T-cell (primary cell): ENCODE measurements at regions not wholly inside any gene's neighbourhood (a gene's known extent, or its start where the extent isn't known, plus 50 kb on each side); places are given as distances from the start of the nearest gene placed in this dataset.
A peak's percentile ranks its signal among the peaks of the same experiment; 100 is the strongest.

Experiments
- ATAC-seq, 4 experiments: fragments of 200-7000 bp in 3 of 4; fragments of 150-1000 bp in 1 of 4; cut with Tn5 transposase; replicated peaks in 1 of 4; 1 replicate in 3 of 4; 2 replicates in 1 of 4; pipeline ENCODE4 v1.10.0; 2021; ENCODE audit warnings: moderate library complexity in 3 of 4, mild to moderate bottlenecking in 2 of 4, moderate number of reproducible peaks in 1 of 4
- CTCF ChIA-PET, 2 donors: fragments of 300-600 bp; sonication (Branson Sonifier 250); formaldehyde crosslinking; loops; one replicate each; lab custom pipeline; 2022; ENCODE audit warnings: antibody characterized with exemption in 2 of 2; lab: Charles Lee
- POLR2A ChIA-PET, 2 donors: fragments of 300-600 bp; sonication (Branson Sonifier 250); formaldehyde crosslinking; loops; one replicate each; lab custom pipeline; 2022; ENCODE audit warnings: antibody characterized with exemption in 2 of 2; lab: Charles Lee
- DNase-seq, 35 experiments: peaks; one replicate each; pipeline versions ENCODE4 v3.0.0 to v3.0.0-alpha.2; 2013 to 2023
- H3K27ac ChIP-seq: one replicate; pipeline ENCODE4 v1.5.1; 2013; ENCODE audit warnings: low read length
- H3K27me3 ChIP-seq, 2 experiments: replicated peaks in 1 of 2; 1 replicate in 1 of 2; 2 replicates in 1 of 2; pipeline versions ENCODE4 v1.6.1 to v1.7.0; 2013; ENCODE audit warnings: low read length in 1 of 2, mixed read lengths in 1 of 2; ENCODE audit not compliant: control insufficient read depth in 2 of 2, insufficient read depth in 2 of 2; ENCODE audit errors: extremely low read depth in 1 of 2
- H3K36me3 ChIP-seq, 2 donors: 1 replicate in 1 of 2; 2 replicates in 1 of 2; pipeline versions ENCODE4 v1.6.1 to v1.7.0; 2013; ENCODE audit warnings: low read length in 1 of 2; ENCODE audit not compliant: control insufficient read depth in 2 of 2, insufficient read depth in 1 of 2; ENCODE audit errors: extremely low read depth in 1 of 2
- H3K4me1 ChIP-seq, 2 experiments: 1 replicate in 1 of 2; 2 replicates in 1 of 2; pipeline versions ENCODE4 v1.6.1 to v1.7.0; 2013; ENCODE audit warnings: low read length in 2 of 2, mixed read lengths in 1 of 2; ENCODE audit not compliant: insufficient read depth in 2 of 2, control insufficient read depth in 1 of 2; ENCODE audit errors: extremely low read depth in 1 of 2
- H3K4me3 ChIP-seq, 2 donors: 1 replicate in 1 of 2; 2 replicates in 1 of 2; pipeline versions ENCODE4 v1.5.1 to v1.7.0; 2013; ENCODE audit warnings: mild to moderate bottlenecking in 2 of 2, low read length in 1 of 2, moderate library complexity in 1 of 2; ENCODE audit not compliant: control insufficient read depth in 1 of 2; ENCODE audit errors: extremely low read depth in 1 of 2
- H3K9me3 ChIP-seq: 2 replicates; pipeline ENCODE4 v1.7.0; 2013
- H3K27ac Mint-ChIP-seq, 2 donors: one replicate each; pipeline ENCODE4 v1.8.0; 2020 to 2021; ENCODE audit warnings: mild to moderate bottlenecking in 2 of 2, mixed read lengths in 2 of 2
- H3K27me3 Mint-ChIP-seq, 2 donors: one replicate each; pipeline ENCODE4 v1.8.0; 2021 to 2022; ENCODE audit warnings: mixed read lengths in 2 of 2
- H3K36me3 Mint-ChIP-seq: one replicate; pipeline ENCODE4 v1.8.0; 2021; ENCODE audit warnings: mixed read lengths
- H3K4me1 Mint-ChIP-seq, 3 donors: one replicate each; pipeline ENCODE4 v1.8.0; 2020 to 2022; ENCODE audit warnings: mixed read lengths in 3 of 3, mild to moderate bottlenecking in 1 of 3
- H3K4me3 Mint-ChIP-seq, 3 donors: one replicate each; pipeline ENCODE4 v1.8.0; 2020 to 2022; ENCODE audit warnings: mild to moderate bottlenecking in 3 of 3, mixed read lengths in 3 of 3, moderate library complexity in 3 of 3
- H3K9me3 Mint-ChIP-seq, 3 donors: one replicate each; pipeline ENCODE4 v1.8.0; 2020 to 2022; ENCODE audit warnings: mixed read lengths in 3 of 3
- whole genome bisulfite sequencing: methylation state at CpG from one replicate; pipeline ENCODE4 v1.1.5; 2013; ENCODE audit warnings: missing lambda C conversion rate; ENCODE audit not compliant: insufficient coverage; 5-methylcytosine and 5-hydroxymethylcytosine counted together

DNA sequence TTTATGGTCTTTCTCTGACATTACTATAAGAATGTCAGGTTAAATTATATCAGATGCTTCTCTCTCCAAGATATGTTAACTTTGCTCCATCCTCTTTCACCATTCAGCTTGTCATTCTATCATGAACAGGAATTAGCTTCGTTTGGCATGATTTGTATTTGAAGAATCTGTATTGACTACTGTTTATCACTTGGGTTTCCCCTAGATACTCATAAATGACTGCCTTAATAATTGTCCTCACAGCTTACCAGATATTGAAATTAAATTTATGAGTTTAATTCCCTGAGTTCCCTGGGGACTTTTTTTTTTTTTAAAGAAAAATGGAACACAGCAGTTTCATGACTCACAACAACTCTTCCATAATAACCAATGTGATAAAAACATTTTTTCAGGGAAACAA lies 76.2 kb upstream of the EOLA2 start:
- CTCF ChIA-PET, result no interaction called here
- H3K4me3 Mint-ChIP-seq, result no peak overlapping the region
- H3K27me3 Mint-ChIP-seq, result no peaks in the 10 kb centered on the region
- no peak for ATAC-seq
- H3K9me3 Mint-ChIP-seq, result no peaks in the 10 kb centered on the region
- H3K4me1 Mint-ChIP-seq, result no peaks in the 10 kb centered on the region
- no peaks in the 10 kb centered on the region for H3K4me1 ChIP-seq
- WGBS, result no CpG with 5 or more reads among the region's 1 CpG
- H3K27ac ChIP-seq, result no peak overlapping the region
- H3K9me3 ChIP-seq, result no peaks in the 10 kb centered on the region
- no peak for DNase-seq
- POLR2A ChIA-PET, result no interaction called here
- H3K36me3 Mint-ChIP-seq, result peaks cover 8% of the 10 kb centered on the region
- H3K27me3 ChIP-seq, result no peaks in the 10 kb centered on the region
- no peak overlapping the region for H3K4me3 ChIP-seq
- H3K36me3 ChIP-seq, result no peaks in the 10 kb centered on the region
- no peak overlapping the region for H3K27ac Mint-ChIP-seq

DNA sequence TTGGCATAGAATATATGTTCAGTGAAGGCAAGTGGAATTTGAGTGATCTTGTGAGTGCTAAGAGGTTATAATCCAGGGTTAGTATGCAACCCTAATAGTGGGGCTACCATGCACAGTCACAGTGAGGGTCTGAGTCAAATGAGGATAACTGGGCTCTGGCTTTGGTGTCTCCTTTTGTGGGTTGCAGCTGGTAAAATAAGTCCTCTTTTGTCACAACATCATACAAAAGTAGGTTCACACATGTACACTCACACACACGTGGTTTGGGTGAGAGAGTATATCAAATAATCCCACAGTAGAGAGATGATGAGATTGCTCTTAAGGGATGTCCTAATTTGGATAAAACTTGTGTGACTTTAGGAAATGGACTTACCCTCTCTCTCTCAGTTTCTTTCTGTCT lies 79.6 kb upstream of the EOLA2 start:
- no peak overlapping the region for H3K27ac ChIP-seq
- H3K4me1 ChIP-seq, result no peaks in the 10 kb centered on the region
- no CpG with 5 or more reads among the region's 1 CpG for WGBS
- no peak overlapping the region for H3K4me3 Mint-ChIP-seq
- ChIA-PET CTCF (no interaction called here), POLR2A (no interaction called here)
- H3K36me3 Mint-ChIP-seq, result peaks cover 8% of the 10 kb centered on the region
- H3K9me3 ChIP-seq, result no peaks in the 10 kb centered on the region
- H3K27ac Mint-ChIP-seq, result no peak overlapping the region
- H3K27me3 Mint-ChIP-seq, result no peaks in the 10 kb centered on the region
- H3K4me3 ChIP-seq, result no peak overlapping the region
- no peak for DNase-seq
- no peak for ATAC-seq
- no peaks in the 10 kb centered on the region for H3K9me3 Mint-ChIP-seq
- no peaks in the 10 kb centered on the region for H3K27me3 ChIP-seq
- H3K4me1 Mint-ChIP-seq, result no peaks in the 10 kb centered on the region
- no peaks in the 10 kb centered on the region for H3K36me3 ChIP-seq

DNA sequence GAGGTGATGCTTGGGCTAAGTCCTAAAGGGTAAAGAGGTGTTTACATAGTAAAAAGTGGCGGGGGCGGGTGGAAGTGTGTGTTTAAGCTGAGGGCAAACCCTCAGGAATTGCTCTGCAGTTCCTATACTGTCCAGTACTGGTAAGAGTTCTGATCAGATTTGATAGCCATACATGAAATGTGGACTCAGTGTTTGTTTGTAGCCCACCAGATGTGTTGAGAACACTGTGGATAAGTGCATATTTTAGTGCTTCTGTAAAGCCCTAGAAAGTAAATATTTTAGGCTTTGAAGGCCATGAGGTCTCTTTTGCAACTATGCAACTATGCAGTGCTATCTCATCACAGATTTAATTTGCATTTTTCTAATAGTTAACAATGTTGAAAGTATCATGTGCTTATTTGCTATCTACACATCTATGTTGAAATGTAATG lies 80.7 kb upstream of the EOLA2 start:
- POLR2A ChIA-PET, result no interaction called here
- H3K36me3 Mint-ChIP-seq, result peaks cover 10% of the 10 kb centered on the region
- H3K9me3 ChIP-seq, result no peaks in the 10 kb centered on the region
- H3K27ac Mint-ChIP-seq, result no peak overlapping the region
- no peaks in the 10 kb centered on the region for H3K36me3 ChIP-seq
- no peak overlapping the region for H3K4me3 ChIP-seq
- WGBS, result 100% methylated on average over 1 of the region's 2 CpGs
- H3K27me3 ChIP-seq, result no peaks in the 10 kb centered on the region
- no peaks in the 10 kb centered on the region for H3K27me3 Mint-ChIP-seq
- H3K4me3 Mint-ChIP-seq, result no peak overlapping the region
- H3K4me1 Mint-ChIP-seq, result no peaks in the 10 kb centered on the region
- ATAC-seq (no peak), DNase-seq (no peak)
- CTCF ChIA-PET, result no interaction called here
- no peaks in the 10 kb centered on the region for H3K9me3 Mint-ChIP-seq
- no peaks in the 10 kb centered on the region for H3K4me1 ChIP-seq
- H3K27ac ChIP-seq, result no peak overlapping the region

DNA sequence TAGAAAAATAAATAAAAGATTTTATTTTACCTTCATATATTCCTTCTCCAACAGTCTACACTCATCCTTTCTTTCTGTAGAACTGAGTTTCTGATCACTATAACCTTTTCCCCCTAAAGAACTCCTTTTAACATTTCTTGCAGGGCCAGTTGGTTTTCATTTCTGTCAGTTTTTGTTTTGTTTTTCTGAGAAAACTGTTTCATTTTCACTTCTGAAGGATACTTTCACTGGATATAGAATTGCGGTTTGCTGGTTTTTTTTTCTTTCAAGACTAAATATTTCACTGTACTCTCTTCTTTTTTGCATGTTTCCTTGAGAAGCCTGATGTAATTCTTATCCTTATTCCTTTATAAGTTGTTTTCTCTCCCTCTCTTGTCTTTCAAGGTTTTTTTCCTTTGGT lies 90.4 kb upstream of the EOLA2 start:
- Histone ChIP-seq H3K4me1 (no peaks in the 10 kb centered on the region), H3K36me3 (no peaks in the 10 kb centered on the region), H3K9me3 (no peaks in the 10 kb centered on the region), H3K27me3 (no peaks in the 10 kb centered on the region), H3K4me3 (no peak overlapping the region), H3K27ac (no peak overlapping the region)
- ATAC-seq (no peak), DNase-seq (no peak)
- Mint-ChIP-seq H3K36me3 (peaks cover 7% of the 10 kb centered on the region), H3K27me3 (no peaks in the 10 kb centered on the region), H3K27ac (peak overlapping the region; percentile 17 to 67), H3K4me3 (no peak overlapping the region), H3K4me1 (peaks cover 0 to 9% (median 4%) of the 10 kb centered on the region in 3 donors), H3K9me3 (peaks cover 0 to 5% (median 0%) of the 10 kb centered on the region in 3 donors)
- POLR2A ChIA-PET, result no interaction called here
- WGBS, result no CpG with 5 or more reads among the region's 1 CpG
- CTCF ChIA-PET, result no interaction called here

DNA sequence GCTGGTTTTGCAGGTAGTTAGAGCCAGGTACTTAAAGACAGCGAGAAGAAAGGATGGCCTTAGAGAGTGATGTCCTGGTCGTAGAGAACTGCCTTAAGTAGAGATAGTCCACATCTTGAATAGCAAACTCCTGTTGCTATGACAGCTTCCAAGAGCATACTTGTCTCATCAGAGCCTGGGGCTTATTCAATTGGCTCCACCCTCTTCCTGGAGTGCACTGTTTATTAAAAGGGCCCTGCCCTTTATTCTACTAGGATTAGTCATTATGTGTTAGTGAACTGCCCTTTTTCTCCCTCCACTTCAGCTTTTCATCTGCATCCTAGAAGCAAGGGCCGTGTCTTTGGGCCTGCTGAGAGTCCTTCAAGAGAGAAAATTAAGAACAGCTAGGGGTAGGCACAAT lies 94.5 kb upstream of the EOLA2 start:
- no peak overlapping the region for H3K27ac ChIP-seq
- CTCF ChIA-PET, result no interaction called here
- no peaks in the 10 kb centered on the region for H3K27me3 ChIP-seq
- POLR2A ChIA-PET, result no interaction called here
- no peak overlapping the region for H3K4me3 Mint-ChIP-seq
- peaks cover 6 to 13% (median 13%) of the 10 kb centered on the region in 3 donors for H3K9me3 Mint-ChIP-seq
- ATAC-seq (no peak), DNase-seq (no peak)
- peaks cover 0 to 9% (median 4%) of the 10 kb centered on the region in 3 donors for H3K4me1 Mint-ChIP-seq
- H3K36me3 Mint-ChIP-seq, result no peaks in the 10 kb centered on the region
- H3K27ac Mint-ChIP-seq, result no peak overlapping the region
- H3K9me3 ChIP-seq, result no peaks in the 10 kb centered on the region
- H3K36me3 ChIP-seq, result no peaks in the 10 kb centered on the region
- no peak overlapping the region for H3K4me3 ChIP-seq
- H3K4me1 ChIP-seq, result no peaks in the 10 kb centered on the region
- no CpG with 5 or more reads among the region's 3 CpGs for WGBS
- peaks cover 0 to 7% of the 10 kb centered on the region in 2 donors for H3K27me3 Mint-ChIP-seq

DNA sequence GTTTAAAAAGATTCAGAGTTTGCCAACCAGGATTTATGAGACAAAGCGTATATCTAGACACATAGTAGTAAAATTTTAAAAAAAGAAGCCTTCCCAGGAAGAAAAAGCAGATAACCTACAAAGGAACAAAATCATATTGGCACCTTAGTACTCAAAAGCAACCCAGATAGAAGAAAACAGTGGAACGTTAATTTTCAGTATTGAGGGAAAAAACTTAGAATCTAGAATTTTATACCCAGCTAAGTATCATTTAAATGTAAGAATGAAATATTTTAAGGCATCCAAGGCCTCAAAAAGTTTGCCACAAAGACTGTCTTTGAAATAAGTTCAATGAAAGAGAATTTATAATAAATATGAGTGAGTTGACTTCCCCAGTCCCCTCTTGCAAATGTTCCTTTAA lies 96.5 kb upstream of the EOLA2 start:
- Histone ChIP-seq H3K4me3 (no peak overlapping the region), H3K27me3 (no peaks in the 10 kb centered on the region), H3K27ac (no peak overlapping the region), H3K36me3 (no peaks in the 10 kb centered on the region), H3K4me1 (no peaks in the 10 kb centered on the region), H3K9me3 (no peaks in the 10 kb centered on the region)
- Mint-ChIP-seq H3K27me3 (peaks cover 0 to 8% of the 10 kb centered on the region in 2 donors), H3K4me3 (no peak overlapping the region), H3K4me1 (no peaks in the 10 kb centered on the region), H3K9me3 (peaks cover 6 to 13% (median 7%) of the 10 kb centered on the region in 3 donors), H3K27ac (no peak overlapping the region), H3K36me3 (no peaks in the 10 kb centered on the region)
- DNase-seq, result no peak
- WGBS, result no CpG with 5 or more reads among the region's 2 CpGs
- no peak for ATAC-seq
- POLR2A ChIA-PET, result no interaction called here
- CTCF ChIA-PET, result no interaction called here

DNA sequence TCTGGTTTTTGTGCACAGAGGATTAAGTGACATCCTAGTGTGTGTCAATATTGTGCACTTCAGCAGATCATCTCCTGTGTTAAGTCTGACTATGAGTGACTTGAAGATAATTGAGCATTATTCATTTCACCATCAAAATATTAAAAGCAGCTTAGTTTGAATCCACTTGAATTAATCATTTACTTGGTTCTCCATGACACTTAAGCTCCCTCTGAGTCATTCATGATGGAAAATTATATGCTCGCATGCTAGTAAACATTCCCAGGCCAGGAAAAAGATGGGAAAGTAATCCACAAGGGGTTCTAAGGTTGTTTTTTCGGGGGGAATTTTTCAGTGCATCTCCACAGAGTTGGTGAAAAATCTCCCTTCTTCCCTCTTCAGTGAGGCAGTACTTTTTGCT lies 97.2 kb upstream of the EOLA2 start:
- H3K27me3 Mint-ChIP-seq, result peaks cover 0 to 11% of the 10 kb centered on the region in 2 donors
- Histone ChIP-seq H3K4me3 (no peak overlapping the region), H3K36me3 (no peaks in the 10 kb centered on the region), H3K27me3 (no peaks in the 10 kb centered on the region), H3K9me3 (no peaks in the 10 kb centered on the region), H3K4me1 (no peaks in the 10 kb centered on the region), H3K27ac (no peak overlapping the region)
- no peak overlapping the region for H3K27ac Mint-ChIP-seq
- ChIA-PET POLR2A (no interaction called here), CTCF (no interaction called here)
- DNase-seq, result no peak
- ATAC-seq, result no peak
- no peak overlapping the region for H3K4me3 Mint-ChIP-seq
- peaks cover 6 to 13% (median 7%) of the 10 kb centered on the region in 3 donors for H3K9me3 Mint-ChIP-seq
- no peaks in the 10 kb centered on the region for H3K4me1 Mint-ChIP-seq
- no CpG with 5 or more reads among the region's 2 CpGs for WGBS
- H3K36me3 Mint-ChIP-seq, result no peaks in the 10 kb centered on the region
